ENCODE measurements at regions not wholly inside any gene's neighbourhood (a gene's known extent, or its start where the extent isn't known, plus 50 kb on each side); places are given as distances from the start of the nearest gene placed in this dataset.

- no peak overlapping the region for H3K4me3 ChIP-seq (replicated peaks; ENCODE audit: low read depth, low read length)
- TF ChIP-seq CTCF (IDR thresholded peaks at IDR 0.05; ENCODE audit: low read length, missing control alignments), result no peak
- no peak for DNase-seq (ENCODE audit: low read depth)
These were observed 89.0 kb downstream of the MXRA5 start for GRCh38 chrX:3257471-3257870.

- no peak for DNase-seq (ENCODE audit: low read depth)
- H3K4me3 ChIP-seq (replicated peaks; ENCODE audit: low read depth, low read length), result no peak overlapping the region
- TF ChIP-seq CTCF (IDR thresholded peaks at IDR 0.05; ENCODE audit: low read length, missing control alignments), result no peak
These were observed 89.6 kb downstream of the MXRA5 start for GRCh38 chrX:3256868-3257267.

GRCh38 chrX:3252744-3253143 lies 93.7 kb downstream of the MXRA5 start:
- no peak overlapping the region for H3K4me3 ChIP-seq (replicated peaks; ENCODE audit: low read depth, low read length)
- peak; percentile 18 for DNase-seq (ENCODE audit: low read depth)
- no peak for TF ChIP-seq CTCF (IDR thresholded peaks at IDR 0.05; ENCODE audit: low read length, missing control alignments)

GRCh38 chrX:3250966-3251365 lies 95.5 kb downstream of the MXRA5 start:
- DNase-seq (ENCODE audit: low read depth), result peak; percentile 27
- H3K4me3 ChIP-seq (replicated peaks; ENCODE audit: low read depth, low read length), result no peak overlapping the region
- TF ChIP-seq CTCF (IDR thresholded peaks at IDR 0.05; ENCODE audit: low read length, missing control alignments), result no peak

- no peak for TF ChIP-seq CTCF (IDR thresholded peaks at IDR 0.05; ENCODE audit: low read length, missing control alignments)
- H3K4me3 ChIP-seq (replicated peaks; ENCODE audit: low read depth, low read length), result no peak overlapping the region
- DNase-seq (ENCODE audit: low read depth), result peak; percentile 10
These were observed 101.5 kb downstream of the MXRA5 start for GRCh38 chrX:3244955-3245354.

GRCh38 chrX:3244203-3244743 lies 102.2 kb downstream of the MXRA5 start:
- TF ChIP-seq CTCF (IDR thresholded peaks at IDR 0.05; ENCODE audit: low read length, missing control alignments), result no peak
- DNase-seq (ENCODE audit: low read depth), result peak; percentile 82
- peak overlapping the region; percentile 35 for H3K4me3 ChIP-seq (replicated peaks; ENCODE audit: low read depth, low read length)

GRCh38 chrX:3232262-3232923 lies 114.1 kb downstream of the MXRA5 start:
- DNase-seq (ENCODE audit: low read depth), result peak; percentile 4
- no peak for TF ChIP-seq CTCF (IDR thresholded peaks at IDR 0.05; ENCODE audit: low read length, missing control alignments)
- no peak overlapping the region for H3K4me3 ChIP-seq (replicated peaks; ENCODE audit: low read depth, low read length)
